Kidney (tissue), 13 donors: ENCODE measurements at regions not wholly inside any gene's neighbourhood (a gene's known extent, or its start where the extent isn't known, plus 50 kb on each side); places are given as distances from the start of the nearest gene placed in this dataset.

Experiments used
- DNase-seq, 5 donors: peaks; one replicate each; pipeline ENCODE4 v3.0.0-alpha.2; 2013 to 2020
- FAIRE-seq: peaks from 2 replicates; lab custom pipeline; 2012; peaks lifted over from hg19 to GRCh38; lab: Jason Lieb, UNC
- H3K27ac ChIP-seq, 2 donors: one replicate each; pipeline ENCODE4 v1.7.0; 2013; ENCODE audit warnings: low read depth in 2 of 2, low read length in 2 of 2, inconsistent platforms in 1 of 2
- H3K27me3 ChIP-seq: one replicate; pipeline ENCODE4 v1.7.1; 2013; ENCODE audit warnings: low read length, inconsistent platforms; ENCODE audit not compliant: control insufficient read depth, insufficient read depth
- H3K36me3 ChIP-seq, 3 donors: one replicate each; pipeline versions ENCODE4 v1.7.0 to v1.7.1; 2013; ENCODE audit warnings: low read length in 3 of 3, control low read depth in 1 of 3, inconsistent platforms in 1 of 3; ENCODE audit not compliant: insufficient read depth in 3 of 3, control insufficient read depth in 2 of 3
- H3K4me1 ChIP-seq, 3 donors: one replicate each; pipeline versions ENCODE4 v1.7.0 to v1.7.1; 2013; ENCODE audit warnings: low read length in 3 of 3, inconsistent platforms in 1 of 3, low read depth in 1 of 3; ENCODE audit not compliant: control insufficient read depth in 2 of 3, insufficient read depth in 2 of 3
- H3K4me3 ChIP-seq, 3 donors: one replicate each; pipeline versions ENCODE4 v1.7.0 to v1.8.1; 2013; ENCODE audit warnings: low read length in 3 of 3, control low read depth in 1 of 3, inconsistent platforms in 1 of 3
- H3K9ac ChIP-seq, 3 donors: one replicate each; pipeline versions ENCODE4 v1.7.0 to v1.7.1; 2013; ENCODE audit warnings: low read length in 3 of 3, control low read depth in 1 of 3, inconsistent platforms in 1 of 3
- H3K9me3 ChIP-seq, 3 donors: one replicate each; pipeline versions ENCODE4 v1.7.0 to v1.7.1; 2013; ENCODE audit warnings: low read length in 3 of 3, control low read depth in 1 of 3, inconsistent platforms in 1 of 3; ENCODE audit not compliant: control insufficient read depth in 2 of 3, insufficient read depth in 1 of 3
- intact Hi-C: fragments of 100-400 bp; cut with DNase I; formaldehyde crosslinking; loops from one replicate; pipeline ENCODE4 v1.11.1; 2022
- TF ChIP-seq, protein P1 (sequence below): IDR thresholded peaks from 3 replicates; pipeline ENCODE4 v1.5.1; 2012; ENCODE audit warnings: mild to moderate bottlenecking, moderate library complexity, borderline replicate concordance; ENCODE audit not compliant: insufficient read depth; ENCODE audit errors: extremely low read depth
- donor health status: control.
- donor health status: control.
- donor health status: control.
- donor health status: control.
- donor health status: control.
- donor health status: DM: yes; HTN: yes; CAD: no.
- donor health status: Normal renal cell carcinoma (clear cell type).

DNA sequence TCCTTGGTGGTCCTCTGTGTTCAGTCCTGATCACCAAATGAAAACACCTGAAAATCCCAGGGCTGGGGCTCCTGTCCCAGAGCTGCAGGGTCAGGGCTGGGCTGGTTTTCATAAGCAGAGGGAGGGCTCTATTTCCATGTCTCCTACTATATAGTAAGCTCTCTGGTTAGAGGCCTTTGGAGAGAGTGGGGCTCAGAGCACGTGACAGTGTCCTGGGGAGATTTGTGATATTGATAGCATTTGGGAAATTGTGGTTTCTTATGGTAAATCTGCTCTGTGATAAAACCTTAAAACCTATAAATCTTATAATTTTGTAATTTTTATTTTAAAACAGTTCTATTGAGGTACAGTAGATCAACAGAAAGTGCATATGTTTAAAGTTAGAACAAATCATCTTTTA is 1202.2 kb downstream of the TMEM121 start:
- no peak overlapping the region for H3K27ac ChIP-seq
- no peaks in the 10 kb centered on the region for H3K4me1 ChIP-seq
- TF ChIP-seq, protein P1, sequence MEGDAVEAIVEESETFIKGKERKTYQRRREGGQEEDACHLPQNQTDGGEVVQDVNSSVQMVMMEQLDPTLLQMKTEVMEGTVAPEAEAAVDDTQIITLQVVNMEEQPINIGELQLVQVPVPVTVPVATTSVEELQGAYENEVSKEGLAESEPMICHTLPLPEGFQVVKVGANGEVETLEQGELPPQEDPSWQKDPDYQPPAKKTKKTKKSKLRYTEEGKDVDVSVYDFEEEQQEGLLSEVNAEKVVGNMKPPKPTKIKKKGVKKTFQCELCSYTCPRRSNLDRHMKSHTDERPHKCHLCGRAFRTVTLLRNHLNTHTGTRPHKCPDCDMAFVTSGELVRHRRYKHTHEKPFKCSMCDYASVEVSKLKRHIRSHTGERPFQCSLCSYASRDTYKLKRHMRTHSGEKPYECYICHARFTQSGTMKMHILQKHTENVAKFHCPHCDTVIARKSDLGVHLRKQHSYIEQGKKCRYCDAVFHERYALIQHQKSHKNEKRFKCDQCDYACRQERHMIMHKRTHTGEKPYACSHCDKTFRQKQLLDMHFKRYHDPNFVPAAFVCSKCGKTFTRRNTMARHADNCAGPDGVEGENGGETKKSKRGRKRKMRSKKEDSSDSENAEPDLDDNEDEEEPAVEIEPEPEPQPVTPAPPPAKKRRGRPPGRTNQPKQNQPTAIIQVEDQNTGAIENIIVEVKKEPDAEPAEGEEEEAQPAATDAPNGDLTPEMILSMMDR = no peak
- FAIRE-seq (no peak), DNase-seq (no peak)
- H3K27me3 ChIP-seq = no peaks in the 10 kb centered on the region
- intact Hi-C loops = no loop called here
- H3K9me3 ChIP-seq = no peaks in the 10 kb centered on the region
- H3K36me3 ChIP-seq = no peaks in the 10 kb centered on the region
- no peak overlapping the region for H3K9ac ChIP-seq
- H3K4me3 ChIP-seq = no peak overlapping the region

DNA sequence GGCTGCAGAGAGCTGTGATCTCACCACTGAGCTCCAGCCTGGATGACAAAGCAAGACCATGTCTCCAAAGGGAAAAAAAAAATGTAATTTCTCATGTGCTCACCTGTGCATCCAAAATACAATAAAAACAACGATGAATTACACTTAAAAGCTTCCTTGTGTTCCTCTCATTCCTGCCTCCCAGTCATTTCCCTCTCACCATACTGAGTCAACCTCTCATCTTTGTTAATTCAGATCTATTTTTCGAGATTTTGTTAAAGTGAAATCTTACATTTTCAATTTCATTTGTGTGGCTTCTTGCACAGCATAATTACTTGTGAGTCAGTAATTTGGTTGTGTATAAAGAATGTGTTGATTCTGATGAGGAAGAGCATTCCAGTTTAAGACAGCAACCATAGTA is 1203.2 kb downstream of the TMEM121 start:
- no peak overlapping the region for H3K9ac ChIP-seq
- H3K27me3 ChIP-seq = no peaks in the 10 kb centered on the region
- no peaks in the 10 kb centered on the region for H3K4me1 ChIP-seq
- H3K4me3 ChIP-seq = no peak overlapping the region
- DNase-seq = no peak
- H3K27ac ChIP-seq = no peak overlapping the region
- TF ChIP-seq, protein P1 = no peak
- H3K36me3 ChIP-seq = no peaks in the 10 kb centered on the region
- intact Hi-C loops = no loop called here
- H3K9me3 ChIP-seq = no peaks in the 10 kb centered on the region
- FAIRE-seq = no peak

DNA sequence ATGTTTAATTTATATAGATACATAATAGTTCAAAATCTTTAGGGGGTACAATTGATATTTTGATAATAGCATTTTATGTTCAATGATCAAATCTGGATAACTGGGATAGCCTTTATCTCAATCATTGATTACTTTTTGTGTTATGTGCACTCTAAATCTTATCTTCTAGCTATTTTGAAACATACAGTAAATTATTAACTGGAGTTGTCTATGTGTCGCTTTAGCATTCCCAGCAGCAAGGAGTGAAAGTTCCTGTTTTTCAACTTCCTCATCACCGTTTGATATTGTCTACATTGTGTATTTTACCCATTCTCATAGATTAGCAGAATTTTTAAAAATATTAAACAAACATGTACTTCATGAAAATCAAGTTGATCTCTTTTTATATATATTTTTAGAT is 1207.4 kb downstream of the TMEM121 start:
- H3K27me3 ChIP-seq = no peaks in the 10 kb centered on the region
- DNase-seq (no peak), FAIRE-seq (no peak)
- no peaks in the 10 kb centered on the region for H3K4me1 ChIP-seq
- H3K36me3 ChIP-seq = no peaks in the 10 kb centered on the region
- no peaks in the 10 kb centered on the region for H3K9me3 ChIP-seq
- no peak overlapping the region for H3K9ac ChIP-seq
- intact Hi-C loops = no loop called here
- no peak overlapping the region for H3K4me3 ChIP-seq
- TF ChIP-seq, protein P1 = no peak
- H3K27ac ChIP-seq = no peak overlapping the region

DNA sequence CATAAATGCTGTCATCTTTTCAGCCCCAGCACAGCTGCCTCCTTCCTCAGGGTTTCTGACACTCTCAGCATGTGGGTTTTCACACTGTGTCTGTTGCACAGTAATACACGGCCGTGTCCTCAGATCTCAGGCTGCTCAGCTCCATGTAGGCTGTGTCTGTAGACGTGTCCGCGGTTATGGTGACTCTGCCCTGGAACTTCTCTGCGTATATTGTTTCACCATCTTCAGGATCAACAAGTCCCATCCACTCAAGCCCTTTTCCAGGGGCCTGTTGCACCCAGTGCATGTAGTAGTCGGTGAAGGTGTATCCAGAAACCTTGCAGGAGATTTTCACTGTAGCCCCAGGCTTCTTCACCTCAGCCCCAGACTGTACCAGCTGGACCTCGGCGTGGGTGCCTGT is 1210.6 kb downstream of the TMEM121 start:
- FAIRE-seq (no peak), DNase-seq (no peak)
- Histone ChIP-seq H3K9me3 (no peaks in the 10 kb centered on the region), H3K27me3 (no peaks in the 10 kb centered on the region), H3K4me3 (no peak overlapping the region), H3K36me3 (no peaks in the 10 kb centered on the region), H3K27ac (no peak overlapping the region), H3K4me1 (no peaks in the 10 kb centered on the region), H3K9ac (no peak overlapping the region)
- TF ChIP-seq, protein P1 = no peak
- intact Hi-C loops = no loop called here
